ENCODE measurements at regions not wholly inside any gene's neighbourhood (a gene's known extent, or its start where the extent isn't known, plus 50 kb on each side); places are given as distances from the start of the nearest gene placed in this dataset.

- TF ChIP-seq POLR2A (IDR thresholded peaks at IDR 0.05; ENCODE audit: low read length) (no peak), GATA1 (IDR thresholded peaks at IDR 0.05; ENCODE audit: low read depth, low read length) (no peak)
These were observed 329.8 kb upstream of the TMPO start for GRCh38 chr12:98185606-98186005.
